RWPE2 (cell line): ENCODE measurements at regions not wholly inside any gene's neighbourhood (a gene's known extent, or its start where the extent isn't known, plus 50 kb on each side); places are given as distances from the start of the nearest gene placed in this dataset.

Source experiments
- ATAC-seq: fragments of 200-7000 bp; cut with Tn5 transposase; 3 replicates; pipeline ENCODE4 v1.9.1; 2021; ENCODE audit warnings: low read depth
- DNase-seq: peaks from one replicate; pipeline ENCODE4 v3.0.0-alpha.2; 2020; ENCODE audit warnings: low spot score
- H3K27ac ChIP-seq: fragments of 450-650 bp; 2 replicates; pipeline ENCODE4 v1.5.1; 2017; ENCODE audit warnings: mild to moderate bottlenecking; ENCODE audit not compliant: poor library complexity, severe bottlenecking
- H3K27me3 ChIP-seq: fragments of 250-450 bp; sonication (Bioruptor Pico); 2 replicates; pipeline ENCODE4 v1.5.1; 2021; ENCODE audit warnings: mild to moderate bottlenecking, moderate library complexity; ENCODE audit not compliant: insufficient read depth, poor library complexity, severe bottlenecking
- H3K36me3 ChIP-seq: fragments of 250-450 bp; sonication (Bioruptor Pico); 2 replicates; pipeline ENCODE4 v1.5.1; 2020; ENCODE audit warnings: low read depth, mild to moderate bottlenecking, moderate library complexity
- H3K4me1 ChIP-seq: fragments of 250-450 bp; sonication (Bioruptor Pico); 2 replicates; pipeline ENCODE4 v1.5.1; 2021; ENCODE audit warnings: mild to moderate bottlenecking, moderate library complexity; ENCODE audit not compliant: insufficient read depth, poor library complexity, severe bottlenecking
- H3K4me3 ChIP-seq: fragments of 250-450 bp; sonication (Bioruptor Pico); 2 replicates; pipeline ENCODE4 v1.5.1; 2021; ENCODE audit warnings: mild to moderate bottlenecking, moderate library complexity; ENCODE audit not compliant: severe bottlenecking
- H3K9me3 ChIP-seq: fragments of 250-450 bp; sonication (Bioruptor Pico); 2 replicates; pipeline ENCODE4 v1.5.1; 2021; ENCODE audit warnings: mild to moderate bottlenecking, moderate library complexity; ENCODE audit not compliant: severe bottlenecking
- TF ChIP-seq, protein P1 (sequence below): fragments of 450-650 bp; IDR thresholded peaks from one replicate; pipeline ENCODE4 v1.5.1; 2017; ENCODE audit warnings: mild to moderate bottlenecking, moderate library complexity; ENCODE audit not compliant: poor library complexity, severe bottlenecking

GRCh38 chr11:96942855-96943254 lies 553.0 kb downstream of the JRKL start:
- TF ChIP-seq, protein P1, sequence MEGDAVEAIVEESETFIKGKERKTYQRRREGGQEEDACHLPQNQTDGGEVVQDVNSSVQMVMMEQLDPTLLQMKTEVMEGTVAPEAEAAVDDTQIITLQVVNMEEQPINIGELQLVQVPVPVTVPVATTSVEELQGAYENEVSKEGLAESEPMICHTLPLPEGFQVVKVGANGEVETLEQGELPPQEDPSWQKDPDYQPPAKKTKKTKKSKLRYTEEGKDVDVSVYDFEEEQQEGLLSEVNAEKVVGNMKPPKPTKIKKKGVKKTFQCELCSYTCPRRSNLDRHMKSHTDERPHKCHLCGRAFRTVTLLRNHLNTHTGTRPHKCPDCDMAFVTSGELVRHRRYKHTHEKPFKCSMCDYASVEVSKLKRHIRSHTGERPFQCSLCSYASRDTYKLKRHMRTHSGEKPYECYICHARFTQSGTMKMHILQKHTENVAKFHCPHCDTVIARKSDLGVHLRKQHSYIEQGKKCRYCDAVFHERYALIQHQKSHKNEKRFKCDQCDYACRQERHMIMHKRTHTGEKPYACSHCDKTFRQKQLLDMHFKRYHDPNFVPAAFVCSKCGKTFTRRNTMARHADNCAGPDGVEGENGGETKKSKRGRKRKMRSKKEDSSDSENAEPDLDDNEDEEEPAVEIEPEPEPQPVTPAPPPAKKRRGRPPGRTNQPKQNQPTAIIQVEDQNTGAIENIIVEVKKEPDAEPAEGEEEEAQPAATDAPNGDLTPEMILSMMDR = no peak
- no peaks in the 10 kb centered on the region for H3K4me1 ChIP-seq
- DNase-seq (no peak), ATAC-seq (no peak)
- H3K36me3 ChIP-seq = no peaks in the 10 kb centered on the region
- H3K27me3 ChIP-seq = peaks cover 6% of the 10 kb centered on the region
- H3K4me3 ChIP-seq = no peak overlapping the region
- H3K9me3 ChIP-seq = no peaks in the 10 kb centered on the region
- no peak overlapping the region for H3K27ac ChIP-seq

DNA sequence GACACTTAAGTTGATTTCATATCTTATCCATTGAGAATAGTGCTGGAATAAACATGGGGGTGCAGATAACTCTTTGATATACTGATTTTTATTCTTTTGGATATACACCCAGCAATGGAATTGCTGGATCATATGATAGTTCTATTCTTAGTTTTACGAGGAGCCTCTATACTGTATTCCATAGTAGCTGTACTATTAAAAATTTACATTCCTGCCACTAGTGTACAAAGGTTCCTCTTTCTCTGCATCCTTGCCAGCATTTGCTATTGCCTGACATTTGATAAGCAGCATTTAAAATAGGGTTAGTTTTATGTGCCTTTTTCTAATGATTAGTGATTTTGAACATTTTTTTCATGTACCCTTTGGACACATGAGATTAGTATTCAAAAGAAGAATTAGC lies 554.2 kb downstream of the JRKL start:
- TF ChIP-seq, protein P1 = peak; percentile 15
- no peak overlapping the region for H3K27ac ChIP-seq
- no peak overlapping the region for H3K4me3 ChIP-seq
- ATAC-seq (peak; percentile 52; the same call in 1 of the 3 replicates), DNase-seq (no peak)
- H3K9me3 ChIP-seq = no peaks in the 10 kb centered on the region
- H3K36me3 ChIP-seq = no peaks in the 10 kb centered on the region
- no peaks in the 10 kb centered on the region for H3K4me1 ChIP-seq
- peaks cover 6% of the 10 kb centered on the region for H3K27me3 ChIP-seq

- TF ChIP-seq, protein P1 = no peak
- no peaks in the 10 kb centered on the region for H3K9me3 ChIP-seq
- H3K4me1 ChIP-seq = no peaks in the 10 kb centered on the region
- no peak overlapping the region for H3K4me3 ChIP-seq
- no peak overlapping the region for H3K27ac ChIP-seq
- no peaks in the 10 kb centered on the region for H3K36me3 ChIP-seq
- no peak for DNase-seq
- H3K27me3 ChIP-seq = no peaks in the 10 kb centered on the region
- ATAC-seq = no peak
Observed at GRCh38 chr11:96948066-96948465, 558.3 kb downstream of the JRKL start.

DNA sequence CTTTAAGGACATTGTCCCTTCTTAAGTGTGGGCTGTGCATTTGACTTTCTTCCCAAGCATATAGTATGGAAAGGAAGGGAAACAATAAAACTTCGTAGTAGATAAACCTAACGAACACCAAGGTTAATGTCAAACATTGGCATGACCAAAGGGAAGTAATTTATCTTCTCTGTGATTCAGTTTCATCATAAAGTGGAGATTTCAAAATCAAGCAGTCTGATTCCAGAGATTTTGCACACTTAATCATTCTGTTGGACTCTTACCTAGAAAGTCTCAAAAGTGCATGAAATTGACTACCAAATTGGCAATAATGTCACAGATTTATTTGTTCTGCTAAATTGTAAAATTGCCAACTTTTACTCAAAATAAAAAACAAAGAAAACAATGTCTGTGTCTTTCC lies 559.7 kb downstream of the JRKL start:
- Histone ChIP-seq H3K27ac (no peak overlapping the region), H3K9me3 (no peaks in the 10 kb centered on the region), H3K27me3 (peaks cover 4% of the 10 kb centered on the region), H3K4me3 (no peak overlapping the region), H3K36me3 (no peaks in the 10 kb centered on the region), H3K4me1 (no peaks in the 10 kb centered on the region)
- DNase-seq (no peak), ATAC-seq (no peak)
- TF ChIP-seq, protein P1 = no peak

DNA sequence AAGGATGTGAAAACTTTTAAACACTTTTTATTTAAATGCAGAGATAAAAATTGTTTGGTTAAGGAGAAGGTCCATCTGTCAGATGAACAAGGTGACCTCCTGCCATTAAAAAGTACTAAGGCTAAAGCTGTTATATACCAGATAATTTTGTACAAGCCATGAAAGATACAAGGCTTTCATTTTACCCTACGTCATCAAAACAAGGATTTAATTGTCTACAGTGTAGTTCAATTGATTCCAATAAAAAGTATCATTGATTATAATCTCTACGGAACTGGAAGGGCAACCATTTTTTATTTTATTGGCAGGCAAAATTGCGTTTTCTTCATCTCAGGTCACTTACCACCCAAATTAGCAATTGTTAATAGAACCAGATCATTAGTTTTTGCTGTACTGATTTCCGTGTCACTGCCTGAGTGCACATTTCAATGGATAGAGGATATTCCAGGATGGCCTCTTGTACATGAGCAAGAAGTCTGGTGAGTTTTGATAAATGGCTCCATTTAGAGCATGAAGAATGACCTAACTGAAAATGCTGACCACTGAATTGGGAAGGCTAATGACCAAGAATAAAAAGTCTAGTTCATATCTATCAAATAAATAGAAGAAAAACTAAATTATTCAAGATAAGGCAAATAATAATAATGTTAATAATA lies 564.9 kb downstream of the JRKL start:
- Histone ChIP-seq H3K4me1 (no peaks in the 10 kb centered on the region), H3K4me3 (no peak overlapping the region), H3K9me3 (no peaks in the 10 kb centered on the region), H3K27me3 (peaks cover 9% of the 10 kb centered on the region), H3K36me3 (no peaks in the 10 kb centered on the region), H3K27ac (no peak overlapping the region)
- DNase-seq (no peak), ATAC-seq (no peak)
- TF ChIP-seq, protein P1 = no peak
